Ishikawa (cell line): ENCODE measurements at regions not wholly inside any gene's neighbourhood (a gene's known extent, or its start where the extent isn't known, plus 50 kb on each side); places are given as distances from the start of the nearest gene placed in this dataset.

Experiments used
- CEBPB ChIP-seq: IDR thresholded peaks from 2 replicates; pipeline ENCODE4 v1.6.1; 2012
- CREB1 ChIP-seq: IDR thresholded peaks from 2 replicates; pipeline ENCODE4 v1.6.1; 2012; ENCODE audit warnings: low read depth
- EGR1 ChIP-seq: IDR thresholded peaks from 2 replicates; pipeline ENCODE4 v1.6.1; 2012
- EP300 ChIP-seq: IDR thresholded peaks from 2 replicates; pipeline ENCODE4 v1.6.1; 2012; ENCODE audit warnings: borderline replicate concordance
- FOXM1 ChIP-seq: IDR thresholded peaks from 2 replicates; pipeline ENCODE4 v1.6.1; 2012; ENCODE audit warnings: low read depth, borderline replicate concordance
- NFIC ChIP-seq: IDR thresholded peaks from 2 replicates; pipeline ENCODE4 v1.6.1; 2012
- RAD21 ChIP-seq: IDR thresholded peaks from 2 replicates; pipeline ENCODE4 v1.6.1; 2012; ENCODE audit warnings: low read depth
- TAF1 ChIP-seq: IDR thresholded peaks from 2 replicates; pipeline ENCODE4 v1.6.1; 2012; ENCODE audit warnings: low read depth, mild to moderate bottlenecking
- TCF12 ChIP-seq: IDR thresholded peaks from 2 replicates; pipeline ENCODE4 v1.6.1; 2012; ENCODE audit warnings: low read depth
- TEAD4 ChIP-seq: IDR thresholded peaks from 2 replicates; pipeline ENCODE4 v1.6.1; 2012
- USF1 ChIP-seq: IDR thresholded peaks from 2 replicates; pipeline ENCODE4 v1.6.1; 2012
- YY1 ChIP-seq: IDR thresholded peaks from 2 replicates; pipeline ENCODE4 v1.6.1; 2012; ENCODE audit warnings: low read depth
- ZBTB7A ChIP-seq: IDR thresholded peaks from 2 replicates; pipeline ENCODE4 v1.6.1; 2012; ENCODE audit warnings: low read depth
- TF ChIP-seq, protein P1 (sequence below): IDR thresholded peaks from 2 replicates; pipeline ENCODE4 v1.6.1; 2012
- TF ChIP-seq, protein P2 (sequence below): IDR thresholded peaks from 2 replicates; pipeline ENCODE4 v1.6.1; 2012; ENCODE audit warnings: low read depth, mild to moderate bottlenecking

DNA sequence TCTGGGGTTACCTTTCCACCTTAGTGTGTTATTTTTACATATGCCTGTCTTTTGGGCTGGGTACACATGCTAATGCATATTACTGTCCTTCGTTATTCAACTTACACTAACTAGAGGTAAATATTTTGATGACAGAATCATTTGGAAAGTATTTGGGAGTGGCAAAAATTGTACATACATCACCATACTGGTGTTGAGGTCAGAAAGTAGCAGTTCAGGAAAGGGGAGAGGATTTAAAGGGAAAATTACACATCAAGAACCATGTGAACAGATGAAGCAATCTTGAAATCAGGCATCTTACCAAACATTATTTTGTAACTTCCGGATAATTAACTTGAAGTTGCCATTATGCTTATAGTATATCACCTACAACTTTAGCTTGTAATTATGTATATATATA lies 379.7 kb downstream of the RND3 start:
- TF ChIP-seq TEAD4 (no peak), TCF12 (no peak)

GRCh38 chr2:150107170-150107569 lies 380.3 kb downstream of the RND3 start:
- no peak for TF ChIP-seq TCF12

DNA sequence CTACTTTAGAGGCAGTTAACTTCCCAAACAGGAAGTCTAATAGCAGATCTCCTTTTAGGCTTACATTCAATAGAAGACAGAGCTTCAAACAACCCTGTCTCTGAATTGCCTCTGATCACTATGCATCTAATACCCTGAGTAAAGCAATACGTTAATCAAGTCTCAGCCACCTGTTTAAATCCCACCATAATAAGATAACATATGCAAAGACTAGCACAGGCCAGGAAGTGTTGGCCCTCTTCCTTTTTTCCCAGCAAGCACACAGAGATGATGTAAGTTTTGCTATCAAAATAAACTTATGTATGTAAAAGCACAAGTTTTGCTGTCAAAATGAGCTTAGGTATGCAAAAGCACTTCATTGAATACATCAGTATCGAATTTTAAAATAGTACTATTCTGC lies 385.5 kb downstream of the RND3 start:
- TF ChIP-seq ZBTB7A (no peak), EP300 (no peak), TEAD4 (no peak), NFIC (no peak), USF1 (no peak)

GRCh38 chr2:150100834-150101233 lies 386.6 kb downstream of the RND3 start:
- TF ChIP-seq TAF1: no peak
- no peak for TF ChIP-seq RAD21
- no peak for TF ChIP-seq EGR1
- TF ChIP-seq NFIC: no peak
- TF ChIP-seq, protein P1, sequence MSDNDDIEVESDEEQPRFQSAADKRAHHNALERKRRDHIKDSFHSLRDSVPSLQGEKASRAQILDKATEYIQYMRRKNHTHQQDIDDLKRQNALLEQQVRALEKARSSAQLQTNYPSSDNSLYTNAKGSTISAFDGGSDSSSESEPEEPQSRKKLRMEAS: no peak
- no peak for TF ChIP-seq ZBTB7A
- no peak for TF ChIP-seq TEAD4
- no peak for TF ChIP-seq EP300
- TF ChIP-seq USF1: no peak
- no peak for TF ChIP-seq FOXM1
- no peak for TF ChIP-seq YY1
- TF ChIP-seq TCF12: no peak
- TF ChIP-seq, protein P2, sequence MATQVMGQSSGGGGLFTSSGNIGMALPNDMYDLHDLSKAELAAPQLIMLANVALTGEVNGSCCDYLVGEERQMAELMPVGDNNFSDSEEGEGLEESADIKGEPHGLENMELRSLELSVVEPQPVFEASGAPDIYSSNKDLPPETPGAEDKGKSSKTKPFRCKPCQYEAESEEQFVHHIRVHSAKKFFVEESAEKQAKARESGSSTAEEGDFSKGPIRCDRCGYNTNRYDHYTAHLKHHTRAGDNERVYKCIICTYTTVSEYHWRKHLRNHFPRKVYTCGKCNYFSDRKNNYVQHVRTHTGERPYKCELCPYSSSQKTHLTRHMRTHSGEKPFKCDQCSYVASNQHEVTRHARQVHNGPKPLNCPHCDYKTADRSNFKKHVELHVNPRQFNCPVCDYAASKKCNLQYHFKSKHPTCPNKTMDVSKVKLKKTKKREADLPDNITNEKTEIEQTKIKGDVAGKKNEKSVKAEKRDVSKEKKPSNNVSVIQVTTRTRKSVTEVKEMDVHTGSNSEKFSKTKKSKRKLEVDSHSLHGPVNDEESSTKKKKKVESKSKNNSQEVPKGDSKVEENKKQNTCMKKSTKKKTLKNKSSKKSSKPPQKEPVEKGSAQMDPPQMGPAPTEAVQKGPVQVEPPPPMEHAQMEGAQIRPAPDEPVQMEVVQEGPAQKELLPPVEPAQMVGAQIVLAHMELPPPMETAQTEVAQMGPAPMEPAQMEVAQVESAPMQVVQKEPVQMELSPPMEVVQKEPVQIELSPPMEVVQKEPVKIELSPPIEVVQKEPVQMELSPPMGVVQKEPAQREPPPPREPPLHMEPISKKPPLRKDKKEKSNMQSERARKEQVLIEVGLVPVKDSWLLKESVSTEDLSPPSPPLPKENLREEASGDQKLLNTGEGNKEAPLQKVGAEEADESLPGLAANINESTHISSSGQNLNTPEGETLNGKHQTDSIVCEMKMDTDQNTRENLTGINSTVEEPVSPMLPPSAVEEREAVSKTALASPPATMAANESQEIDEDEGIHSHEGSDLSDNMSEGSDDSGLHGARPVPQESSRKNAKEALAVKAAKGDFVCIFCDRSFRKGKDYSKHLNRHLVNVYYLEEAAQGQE: no peak
- no peak for TF ChIP-seq CEBPB
- TF ChIP-seq CREB1: no peak

DNA sequence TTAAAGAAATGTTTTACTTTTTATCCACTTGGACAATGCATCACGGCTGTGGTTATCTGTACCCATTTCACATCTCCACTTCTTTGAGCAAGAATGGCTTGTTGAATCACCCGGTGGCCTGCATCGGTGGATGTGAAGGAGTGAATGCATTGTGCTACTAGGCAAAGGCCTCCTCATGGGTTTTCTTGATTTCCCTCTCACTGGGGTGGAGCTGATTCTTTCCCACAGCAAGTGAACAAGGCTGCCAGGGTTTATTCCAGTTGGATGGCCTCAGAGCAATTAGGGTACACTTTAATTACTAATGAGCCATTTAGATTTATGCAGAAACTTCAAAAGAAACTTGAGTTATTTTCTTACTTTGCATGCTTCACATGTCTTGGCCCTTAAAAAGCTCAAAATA lies 387.1 kb downstream of the RND3 start:
- TF ChIP-seq TAF1: no peak
- no peak for TF ChIP-seq ZBTB7A
- TF ChIP-seq TCF12: no peak
- TF ChIP-seq CEBPB: no peak
- no peak for TF ChIP-seq CREB1
- TF ChIP-seq EGR1: no peak
- TF ChIP-seq, protein P1: no peak
- TF ChIP-seq TEAD4: no peak
- TF ChIP-seq NFIC: no peak
- no peak for TF ChIP-seq RAD21
- TF ChIP-seq EP300: no peak
- no peak for TF ChIP-seq USF1
- TF ChIP-seq FOXM1: no peak
- no peak for TF ChIP-seq YY1
- TF ChIP-seq, protein P2: no peak

DNA sequence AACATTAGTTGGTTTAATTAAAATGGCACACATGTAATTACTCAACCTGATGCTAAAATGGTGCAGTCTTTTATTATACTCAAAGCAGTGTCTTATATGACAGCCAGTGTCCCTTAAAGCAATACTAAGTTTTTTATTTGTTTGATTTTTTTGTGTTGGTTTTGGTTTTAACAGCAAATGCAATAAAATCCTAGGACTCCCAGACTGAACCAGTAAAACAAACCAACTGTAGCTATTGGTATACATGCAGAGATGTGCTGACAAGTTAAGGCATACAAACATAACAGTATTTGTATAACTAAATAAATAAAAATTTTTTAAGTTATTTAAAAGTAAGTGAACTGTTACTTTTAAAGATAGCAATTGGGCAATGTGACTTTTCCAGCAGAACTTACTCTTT lies 387.7 kb downstream of the RND3 start:
- TF ChIP-seq EP300 (no peak), TEAD4 (no peak), NFIC (no peak), YY1 (no peak), CEBPB (no peak), FOXM1 (no peak), TCF12 (no peak), EGR1 (no peak), USF1 (no peak)
- TF ChIP-seq, protein P1: no peak
- TF ChIP-seq, protein P2: no peak
